Activated naive CD4-positive, alpha-beta T cell treated with anti-CD3 and anti-CD28 coated beads, Interleukin-2, amount 50 U/mL, for 24 hours (primary cell): ENCODE measurements at regions not wholly inside any gene's neighbourhood (a gene's known extent, or its start where the extent isn't known, plus 50 kb on each side); places are given as distances from the start of the nearest gene placed in this dataset.

Experiments
- H3K27ac Mint-ChIP-seq: one replicate; pipeline ENCODE4 v1.8.0; 2021; ENCODE audit warnings: mild to moderate bottlenecking, mixed read lengths
- H3K27me3 Mint-ChIP-seq: one replicate; pipeline ENCODE4 v1.8.0; 2021; ENCODE audit warnings: mixed read lengths
- H3K36me3 Mint-ChIP-seq: one replicate; pipeline ENCODE4 v1.8.0; 2021; ENCODE audit warnings: mixed read lengths
- H3K4me1 Mint-ChIP-seq: one replicate; pipeline ENCODE4 v1.8.0; 2021; ENCODE audit warnings: mixed read lengths
- H3K4me3 Mint-ChIP-seq: one replicate; pipeline ENCODE4 v1.8.0; 2021; ENCODE audit warnings: mild to moderate bottlenecking, mixed read lengths
- H3K9me3 Mint-ChIP-seq: one replicate; pipeline ENCODE4 v1.8.0; 2021; ENCODE audit warnings: mixed read lengths

GRCh38 chr5:60362158-60362557 is 337.8 kb downstream of the DEPDC1B start:
- Mint-ChIP-seq H3K4me3 (no peak overlapping the region), H3K4me1 (no peaks in the 10 kb centered on the region), H3K27me3 (no peaks in the 10 kb centered on the region), H3K27ac (no peak overlapping the region), H3K36me3 (no peaks in the 10 kb centered on the region), H3K9me3 (no peaks in the 10 kb centered on the region)

GRCh38 chr5:60360355-60360754 is 339.6 kb downstream of the DEPDC1B start:
- no peak overlapping the region for H3K4me3 Mint-ChIP-seq
- H3K27ac Mint-ChIP-seq: no peak overlapping the region
- no peaks in the 10 kb centered on the region for H3K4me1 Mint-ChIP-seq
- no peaks in the 10 kb centered on the region for H3K9me3 Mint-ChIP-seq
- no peaks in the 10 kb centered on the region for H3K27me3 Mint-ChIP-seq
- H3K36me3 Mint-ChIP-seq: no peaks in the 10 kb centered on the region

GRCh38 chr5:60357302-60357701 is 342.7 kb downstream of the DEPDC1B start:
- H3K4me3 Mint-ChIP-seq: no peak overlapping the region
- no peaks in the 10 kb centered on the region for H3K27me3 Mint-ChIP-seq
- H3K9me3 Mint-ChIP-seq: no peaks in the 10 kb centered on the region
- no peak overlapping the region for H3K27ac Mint-ChIP-seq
- no peaks in the 10 kb centered on the region for H3K36me3 Mint-ChIP-seq
- H3K4me1 Mint-ChIP-seq: no peaks in the 10 kb centered on the region

GRCh38 chr5:60356745-60357144 is 343.2 kb downstream of the DEPDC1B start:
- Mint-ChIP-seq H3K4me1 (no peaks in the 10 kb centered on the region), H3K27ac (no peak overlapping the region), H3K9me3 (no peaks in the 10 kb centered on the region), H3K4me3 (no peak overlapping the region), H3K27me3 (no peaks in the 10 kb centered on the region), H3K36me3 (no peaks in the 10 kb centered on the region)

GRCh38 chr5:60355181-60355580 is 344.8 kb downstream of the DEPDC1B start:
- no peaks in the 10 kb centered on the region for H3K4me1 Mint-ChIP-seq
- H3K27ac Mint-ChIP-seq: no peak overlapping the region
- H3K27me3 Mint-ChIP-seq: no peaks in the 10 kb centered on the region
- H3K36me3 Mint-ChIP-seq: no peaks in the 10 kb centered on the region
- H3K4me3 Mint-ChIP-seq: no peak overlapping the region
- H3K9me3 Mint-ChIP-seq: no peaks in the 10 kb centered on the region

GRCh38 chr5:60354311-60354710 is 345.7 kb downstream of the DEPDC1B start:
- Mint-ChIP-seq H3K9me3 (no peaks in the 10 kb centered on the region), H3K27me3 (no peaks in the 10 kb centered on the region), H3K27ac (no peak overlapping the region), H3K4me3 (no peak overlapping the region), H3K36me3 (no peaks in the 10 kb centered on the region), H3K4me1 (no peaks in the 10 kb centered on the region)

GRCh38 chr5:60352992-60353599 is 346.9 kb downstream of the DEPDC1B start:
- no peak overlapping the region for H3K27ac Mint-ChIP-seq
- H3K36me3 Mint-ChIP-seq: no peaks in the 10 kb centered on the region
- no peaks in the 10 kb centered on the region for H3K4me1 Mint-ChIP-seq
- no peaks in the 10 kb centered on the region for H3K27me3 Mint-ChIP-seq
- no peak overlapping the region for H3K4me3 Mint-ChIP-seq
- H3K9me3 Mint-ChIP-seq: no peaks in the 10 kb centered on the region

- H3K27me3 Mint-ChIP-seq: no peaks in the 10 kb centered on the region
- H3K4me1 Mint-ChIP-seq: no peaks in the 10 kb centered on the region
- no peaks in the 10 kb centered on the region for H3K9me3 Mint-ChIP-seq
- no peak overlapping the region for H3K27ac Mint-ChIP-seq
- no peak overlapping the region for H3K4me3 Mint-ChIP-seq
- H3K36me3 Mint-ChIP-seq: no peaks in the 10 kb centered on the region
Measured at GRCh38 chr5:60350794-60351193, 349.2 kb downstream of the DEPDC1B start.

GRCh38 chr5:60349891-60350415 is 350.0 kb downstream of the DEPDC1B start:
- Mint-ChIP-seq H3K27me3 (no peaks in the 10 kb centered on the region), H3K27ac (no peak overlapping the region), H3K4me1 (no peaks in the 10 kb centered on the region), H3K4me3 (no peak overlapping the region), H3K36me3 (no peaks in the 10 kb centered on the region), H3K9me3 (no peaks in the 10 kb centered on the region)

- H3K27me3 Mint-ChIP-seq: no peaks in the 10 kb centered on the region
Measured at GRCh38 chr5:60346393-60346792, 353.6 kb downstream of the DEPDC1B start.

GRCh38 chr5:60343102-60343501 is 356.9 kb downstream of the DEPDC1B start:
- Mint-ChIP-seq H3K4me1 (no peaks in the 10 kb centered on the region), H3K36me3 (no peaks in the 10 kb centered on the region), H3K27ac (no peak overlapping the region), H3K27me3 (no peaks in the 10 kb centered on the region), H3K4me3 (no peak overlapping the region), H3K9me3 (no peaks in the 10 kb centered on the region)

More at GRCh38 chr5:60346393-60346792, 353.6 kb downstream of the DEPDC1B start:
- Mint-ChIP-seq H3K4me1 (no peaks in the 10 kb centered on the region), H3K27ac (no peak overlapping the region), H3K36me3 (no peaks in the 10 kb centered on the region), H3K4me3 (no peak overlapping the region), H3K9me3 (no peaks in the 10 kb centered on the region)

- Mint-ChIP-seq H3K9me3 (no peaks in the 10 kb centered on the region), H3K36me3 (no peaks in the 10 kb centered on the region), H3K27ac (no peak overlapping the region), H3K4me3 (no peak overlapping the region), H3K4me1 (no peaks in the 10 kb centered on the region), H3K27me3 (no peaks in the 10 kb centered on the region)
Measured at GRCh38 chr5:60340965-60341471, 358.9 kb downstream of the DEPDC1B start.

- Mint-ChIP-seq H3K4me1 (no peaks in the 10 kb centered on the region), H3K4me3 (no peak overlapping the region), H3K9me3 (no peaks in the 10 kb centered on the region), H3K27me3 (no peaks in the 10 kb centered on the region), H3K27ac (no peak overlapping the region), H3K36me3 (no peaks in the 10 kb centered on the region)
Measured at GRCh38 chr5:60340326-60340725, 359.6 kb downstream of the DEPDC1B start.

- H3K4me3 Mint-ChIP-seq: no peak overlapping the region
- no peaks in the 10 kb centered on the region for H3K4me1 Mint-ChIP-seq
- no peaks in the 10 kb centered on the region for H3K9me3 Mint-ChIP-seq
- H3K27ac Mint-ChIP-seq: no peak overlapping the region
- no peaks in the 10 kb centered on the region for H3K27me3 Mint-ChIP-seq
- no peaks in the 10 kb centered on the region for H3K36me3 Mint-ChIP-seq
Measured at GRCh38 chr5:60339691-60340201, 360.2 kb downstream of the DEPDC1B start.

- H3K4me3 Mint-ChIP-seq: no peak overlapping the region
- H3K9me3 Mint-ChIP-seq: no peaks in the 10 kb centered on the region
- H3K27me3 Mint-ChIP-seq: no peaks in the 10 kb centered on the region
- H3K4me1 Mint-ChIP-seq: no peaks in the 10 kb centered on the region
- no peaks in the 10 kb centered on the region for H3K36me3 Mint-ChIP-seq
- H3K27ac Mint-ChIP-seq: no peak overlapping the region
Measured at GRCh38 chr5:60338846-60339245, 361.1 kb downstream of the DEPDC1B start.

- Mint-ChIP-seq H3K4me3 (no peak overlapping the region), H3K27ac (no peak overlapping the region), H3K4me1 (no peaks in the 10 kb centered on the region), H3K9me3 (no peaks in the 10 kb centered on the region), H3K27me3 (no peaks in the 10 kb centered on the region), H3K36me3 (no peaks in the 10 kb centered on the region)
Measured at GRCh38 chr5:60336491-60336890, 363.5 kb downstream of the DEPDC1B start.

GRCh38 chr5:60335913-60336312 is 364.1 kb downstream of the DEPDC1B start:
- Mint-ChIP-seq H3K9me3 (no peaks in the 10 kb centered on the region), H3K36me3 (no peaks in the 10 kb centered on the region), H3K4me3 (no peak overlapping the region), H3K27ac (no peak overlapping the region), H3K27me3 (no peaks in the 10 kb centered on the region), H3K4me1 (no peaks in the 10 kb centered on the region)
